Body of pancreas (tissue), 4 donors: ENCODE measurements at regions not wholly inside any gene's neighbourhood (a gene's known extent, or its start where the extent isn't known, plus 50 kb on each side); places are given as distances from the start of the nearest gene placed in this dataset.
A peak's percentile ranks its signal among the peaks of the same experiment; 100 is the strongest.

Experiments
- ATAC-seq: fragments of 150-250 bp; one replicate; pipeline ENCODE4 v1.9.1; 2016
- DNase-seq, 4 donors: peaks; one replicate each; pipeline ENCODE4 v3.0.0-alpha.2; 2019
- H3K27ac ChIP-seq, 4 donors: fragments of 200-600 bp; sonication (generic); 1 replicate in 3 of 4; 2 replicates in 1 of 4; pipeline versions ENCODE4 v1.5.1 to v1.6.1; 2016 to 2019; ENCODE audit warnings: mild to moderate bottlenecking in 1 of 4, mixed read lengths in 1 of 4, moderate library complexity in 1 of 4
- H3K27me3 ChIP-seq, 2 donors: fragments of 200-600 bp; sonication (generic); one replicate each; pipeline ENCODE4 v1.6.0; 2016; ENCODE audit warnings: mild to moderate bottlenecking in 1 of 2
- H3K36me3 ChIP-seq, 2 donors: fragments of 200-600 bp; sonication (generic); replicated peaks in 1 of 2; 2 replicates each; pipeline ENCODE4 v1.5.1; 2016; ENCODE audit warnings: low read depth in 2 of 2; ENCODE audit not compliant: insufficient read depth in 1 of 2
- H3K4me1 ChIP-seq: fragments of 200-600 bp; sonication (generic); one replicate; pipeline ENCODE4 v1.6.0; 2016
- H3K4me3 ChIP-seq, 2 donors: fragments of 200-600 bp; sonication (generic); 1 replicate in 1 of 2; 2 replicates in 1 of 2; pipeline ENCODE4 v1.5.1; 2016 to 2019
- H3K9me3 ChIP-seq, 3 donors: fragments of 200-600 bp; sonication (generic); 1 replicate in 2 of 3; 2 replicates in 1 of 3; pipeline ENCODE4 v1.5.1; 2016
- POLR2A ChIP-seq, 3 donors: fragments of 450-650 bp; IDR thresholded peaks; one replicate each; pipeline ENCODE4 v1.6.1; 2016; ENCODE audit warnings: antibody characterized with exemption in 3 of 3, mild to moderate bottlenecking in 2 of 3
- WGBS, 2 donors: methylation state at CpG; one replicate each; pipeline ENCODE4 v1.1.5; 2017; 5-methylcytosine and 5-hydroxymethylcytosine counted together
- intact Hi-C: fragments of 100-400 bp; cut with DNase I; formaldehyde crosslinking; loops from one replicate; pipeline ENCODE4 v1.15.1; 2023
- TF ChIP-seq, protein P1 (sequence below), 7 experiments: fragments of 450-650 bp in 4 of 7; fragments of 200-600 bp in 3 of 7; sonication (generic) in 3 of 7; IDR thresholded peaks; one replicate each; pipeline ENCODE4 v1.5.1; 2016 to 2019; ENCODE audit warnings: antibody characterized with exemption in 7 of 7

DNA sequence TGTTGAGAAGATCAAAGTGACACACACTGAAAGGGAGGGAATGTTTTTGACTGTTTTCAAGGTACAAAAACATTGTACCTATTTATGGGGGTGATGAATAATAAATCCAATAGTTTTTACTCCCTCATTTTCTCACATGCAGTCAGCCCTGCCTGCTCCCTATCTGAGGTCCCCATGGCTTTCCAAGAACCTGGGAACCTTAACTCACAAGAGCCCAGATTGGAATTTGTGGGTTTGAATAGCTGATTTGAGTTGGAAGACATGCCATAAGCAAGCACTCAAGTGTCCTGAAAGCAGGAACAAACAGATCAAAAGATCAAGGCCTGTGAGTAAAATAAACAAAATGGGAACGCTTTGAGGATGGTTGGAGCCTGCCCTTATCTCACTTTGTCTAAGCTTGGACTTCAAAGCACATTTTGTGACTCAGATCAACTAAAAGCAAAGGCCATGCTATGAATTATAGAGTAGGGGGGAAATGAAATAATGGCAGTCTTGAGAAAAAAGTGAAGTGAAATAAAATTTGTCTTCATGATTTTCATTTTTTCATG, 136.6 kb downstream of the LYPLAL1 start:
- Histone ChIP-seq H3K36me3 (no peaks in the 10 kb centered on the region), H3K9me3 (no peaks in the 10 kb centered on the region), H3K27ac (no peak overlapping the region), H3K27me3 (no peaks in the 10 kb centered on the region), H3K4me1 (no peaks in the 10 kb centered on the region), H3K4me3 (no peak overlapping the region)
- no peak for TF ChIP-seq POLR2A (IDR thresholded peaks at IDR 0.05)
- TF ChIP-seq, protein P1, sequence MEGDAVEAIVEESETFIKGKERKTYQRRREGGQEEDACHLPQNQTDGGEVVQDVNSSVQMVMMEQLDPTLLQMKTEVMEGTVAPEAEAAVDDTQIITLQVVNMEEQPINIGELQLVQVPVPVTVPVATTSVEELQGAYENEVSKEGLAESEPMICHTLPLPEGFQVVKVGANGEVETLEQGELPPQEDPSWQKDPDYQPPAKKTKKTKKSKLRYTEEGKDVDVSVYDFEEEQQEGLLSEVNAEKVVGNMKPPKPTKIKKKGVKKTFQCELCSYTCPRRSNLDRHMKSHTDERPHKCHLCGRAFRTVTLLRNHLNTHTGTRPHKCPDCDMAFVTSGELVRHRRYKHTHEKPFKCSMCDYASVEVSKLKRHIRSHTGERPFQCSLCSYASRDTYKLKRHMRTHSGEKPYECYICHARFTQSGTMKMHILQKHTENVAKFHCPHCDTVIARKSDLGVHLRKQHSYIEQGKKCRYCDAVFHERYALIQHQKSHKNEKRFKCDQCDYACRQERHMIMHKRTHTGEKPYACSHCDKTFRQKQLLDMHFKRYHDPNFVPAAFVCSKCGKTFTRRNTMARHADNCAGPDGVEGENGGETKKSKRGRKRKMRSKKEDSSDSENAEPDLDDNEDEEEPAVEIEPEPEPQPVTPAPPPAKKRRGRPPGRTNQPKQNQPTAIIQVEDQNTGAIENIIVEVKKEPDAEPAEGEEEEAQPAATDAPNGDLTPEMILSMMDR (IDR thresholded peaks at IDR 0.05), result no peak
- DNase-seq, result no peak
- ATAC-seq, result no peak
- intact Hi-C loops, result no loop called here
- WGBS, 2 donors, result 11 to 22% methylated on average over 1 of the region's 1 CpG

- H3K27me3 ChIP-seq, result no peaks in the 10 kb centered on the region
- ATAC-seq (no peak), DNase-seq (no peak)
- H3K4me1 ChIP-seq, result no peaks in the 10 kb centered on the region
- WGBS, 2 donors, result 72 to 91% methylated on average over 4 of the region's 4 CpGs
- H3K36me3 ChIP-seq, result no peaks in the 10 kb centered on the region
- TF ChIP-seq, protein P1 (IDR thresholded peaks at IDR 0.05), result no peak
- TF ChIP-seq POLR2A (IDR thresholded peaks at IDR 0.05), result no peak
- intact Hi-C loops, result no loop called here
- H3K4me3 ChIP-seq, result no peak overlapping the region
- no peaks in the 10 kb centered on the region for H3K9me3 ChIP-seq
- H3K27ac ChIP-seq, result no peak overlapping the region
Observed at GRCh38 chr1:219308367-219308766, 134.7 kb downstream of the LYPLAL1 start.

- intact Hi-C loops, result no loop called here
- H3K4me1 ChIP-seq, result no peaks in the 10 kb centered on the region
- H3K27me3 ChIP-seq, result no peaks in the 10 kb centered on the region
- H3K27ac ChIP-seq, result no peak overlapping the region
- WGBS, 2 donors, result 47 to 50% methylated on average over 9 of the region's 9 CpGs
- ATAC-seq (no peak), DNase-seq (peak in 3 of 4 donors; percentile 16 to 62 (median 20))
- no peak for TF ChIP-seq POLR2A (IDR thresholded peaks at IDR 0.05)
- TF ChIP-seq, protein P1 (IDR thresholded peaks at IDR 0.05), result peak in 3 of 7 experiments; percentile 19 to 33 (median 30)
- no peaks in the 10 kb centered on the region for H3K9me3 ChIP-seq
- no peaks in the 10 kb centered on the region for H3K36me3 ChIP-seq
- no peak overlapping the region for H3K4me3 ChIP-seq
Observed at GRCh38 chr1:219304227-219305226, 130.8 kb downstream of the LYPLAL1 start.

- Histone ChIP-seq H3K4me1 (no peaks in the 10 kb centered on the region), H3K27ac (no peak overlapping the region), H3K27me3 (no peaks in the 10 kb centered on the region), H3K9me3 (no peaks in the 10 kb centered on the region), H3K36me3 (no peaks in the 10 kb centered on the region), H3K4me3 (no peak overlapping the region)
- DNase-seq (no peak), ATAC-seq (no peak)
- WGBS, 2 donors, result 50 to 60% methylated on average over 1 of the region's 1 CpG
- intact Hi-C loops, result no loop called here
- TF ChIP-seq, protein P1 (IDR thresholded peaks at IDR 0.05), result no peak
- TF ChIP-seq POLR2A (IDR thresholded peaks at IDR 0.05), result no peak
Observed at GRCh38 chr1:219302697-219303096, 129.0 kb downstream of the LYPLAL1 start.
